HepG2 (cell line): ENCODE measurements at regions not wholly inside any gene's neighbourhood (a gene's known extent, or its start where the extent isn't known, plus 50 kb on each side); places are given as distances from the start of the nearest gene placed in this dataset.

Experiments used
- ATAC-seq: fragments of 200-7000 bp; cut with Tn5 transposase; 3 replicates; pipeline ENCODE4 v1.9.1; 2020; ENCODE audit warnings: mild to moderate bottlenecking, moderate library complexity
- BruUV-seq: library from RNA; stranded (reverse); fragments of 400-500 nt; replicated peaks from 2 replicates; lab custom pipeline; 2021; lab: Mats Ljungman, UMichigan
- CTCF ChIA-PET: fragments of 300-600 bp; formaldehyde crosslinking; extraction: SDS; loops from one replicate; lab custom pipeline; 2021; ENCODE audit warnings: low total read pairs, inconsistent platforms, low intra/inter-chr PET ratio; lab: Yijun Ruan, JAX
- POLR2A ChIA-PET: fragments of 350-600 bp; sonication (Branson Sonifier 250); formaldehyde crosslinking; loops from one replicate; lab custom pipeline; 2020; ENCODE audit warnings: antibody characterized with exemption, inconsistent platforms; lab: Yijun Ruan, JAX
- DNase-seq: peaks from one replicate; pipeline ENCODE4 v3.0.0-alpha.2; 2015; ENCODE audit warnings: low spot score
- FAIRE-seq: peaks from 3 replicates; lab custom pipeline; 2011; peaks lifted over from hg19 to GRCh38; lab: Jason Lieb, UNC
- H2AFZ ChIP-seq: one replicate; pipeline ENCODE4 v1.6.1; 2011; ENCODE audit warnings: low read length, inconsistent platforms
- H3K27ac ChIP-seq: fragments of 300-600 bp; 3 replicates; pipeline ENCODE4 v1.8.0; 2011; ENCODE audit warnings: mixed run types, mild to moderate bottlenecking, mixed read lengths, low read length, inconsistent platforms; ENCODE audit not compliant: insufficient read depth; ENCODE audit errors: extremely low read length
- H3K27me3 ChIP-seq, 2 experiments: fragments of 200-600 bp in 1 of 2; 2 replicates in 1 of 2; 3 replicates in 1 of 2; pipeline versions ENCODE4 v1.6.0 to v1.8.0; 2011; ENCODE audit warnings: low read length in 2 of 2, mild to moderate bottlenecking in 2 of 2, moderate library complexity in 2 of 2, inconsistent platforms in 1 of 2; ENCODE audit not compliant: insufficient read depth in 2 of 2, control insufficient read depth in 1 of 2
- H3K36me3 ChIP-seq, 2 experiments: fragments of 200-600 bp in 1 of 2; replicated peaks in 1 of 2; 2 replicates in 1 of 2; 3 replicates in 1 of 2; pipeline versions ENCODE4 v1.5.1 to v1.8.0; 2011; ENCODE audit warnings: low read length in 2 of 2, inconsistent platforms in 1 of 2; ENCODE audit not compliant: insufficient read depth in 2 of 2, control insufficient read depth in 1 of 2
- H3K4me1 ChIP-seq: 2 replicates; pipeline ENCODE4 v1.5.1; 2012; ENCODE audit warnings: low read length, inconsistent platforms; ENCODE audit not compliant: insufficient read depth
- H3K4me2 ChIP-seq: 2 replicates; pipeline ENCODE4 v1.6.0; 2011; ENCODE audit warnings: low read depth, low read length, inconsistent platforms
- H3K4me3 ChIP-seq, 3 experiments: fragments of 200-600 bp in 1 of 3; sonication (generic), shearing (Covaris generic) in 1 of 3; replicated peaks in 1 of 3; 2 replicates each; pipeline ENCODE4 v1.5.1; 2011 to 2016; ENCODE audit warnings: low read length in 3 of 3, inconsistent platforms in 2 of 3, low read depth in 2 of 3, mild to moderate bottlenecking in 2 of 3, control low read depth in 1 of 3, mixed read lengths in 1 of 3; ENCODE audit not compliant: insufficient read depth in 1 of 3
- H3K79me2 ChIP-seq: one replicate; pipeline ENCODE4 v1.6.1; 2011; ENCODE audit warnings: low read length, inconsistent platforms; ENCODE audit not compliant: insufficient read depth
- H3K9ac ChIP-seq: 2 replicates; pipeline ENCODE4 v1.6.0; 2011; ENCODE audit warnings: mild to moderate bottlenecking, low read depth, low read length, inconsistent platforms; ENCODE audit not compliant: insufficient read depth
- H3K9me3 ChIP-seq: 2 replicates; pipeline ENCODE4 v1.5.1; 2012; ENCODE audit warnings: mild to moderate bottlenecking, low read length
- H4K20me1 ChIP-seq: 2 replicates; pipeline ENCODE4 v1.6.0; 2011; ENCODE audit warnings: inconsistent platforms, mild to moderate bottlenecking, low read length, moderate library complexity; ENCODE audit not compliant: insufficient read depth
- GTF3A ChIP-seq: sonication (generic); formaldehyde crosslinking; conservative IDR thresholded peaks from 2 replicates; pipeline ENCODE4 v1.4.0; 2020; ENCODE audit warnings: mild to moderate bottlenecking, missing genetic modification reagents
- JARID2 ChIP-seq: sonication (generic); formaldehyde crosslinking; IDR thresholded peaks from 2 replicates; pipeline ENCODE4 v1.8.1; 2023; ENCODE audit warnings: missing genetic modification reagents, inconsistent platforms; ENCODE audit not compliant: insufficient replicate concordance
- KDM5B ChIP-seq: sonication (generic); formaldehyde crosslinking; IDR thresholded peaks from 2 replicates; pipeline ENCODE4 v1.4.0; 2020; ENCODE audit warnings: missing genetic modification reagents, mild to moderate bottlenecking, borderline replicate concordance
- MATR3 ChIP-seq: sonication (generic); formaldehyde crosslinking; IDR thresholded peaks from 2 replicates; pipeline ENCODE4 v1.4.0; 2020; ENCODE audit warnings: missing genetic modification reagents
- NFATC3 ChIP-seq: sonication (generic); formaldehyde crosslinking; IDR thresholded peaks from 2 replicates; pipeline ENCODE4 v1.5.1; 2020; ENCODE audit warnings: mild to moderate bottlenecking, missing genetic modification reagents
- RFXAP ChIP-seq: sonication (generic); formaldehyde crosslinking; IDR thresholded peaks from 2 replicates; pipeline ENCODE4 v1.4.0; 2020; ENCODE audit warnings: missing genetic modification reagents, borderline replicate concordance
- ZFP36L1 ChIP-seq: sonication (generic); formaldehyde crosslinking; IDR thresholded peaks from 2 replicates; pipeline ENCODE4 v1.8.0; 2022; ENCODE audit warnings: mild to moderate bottlenecking, missing genetic modification reagents, moderate library complexity
- ZNF546 ChIP-seq: sonication (generic); formaldehyde crosslinking; conservative IDR thresholded peaks from 2 replicates; pipeline ENCODE4 v1.8.1; 2023; ENCODE audit warnings: mild to moderate bottlenecking, missing genetic modification reagents
- WGBS: methylation state at CpG from one replicate; pipeline ENCODE4 v1.1.6; 2017; ENCODE audit warnings: low lambda C conversion rate; 5-methylcytosine and 5-hydroxymethylcytosine counted together
- in situ Hi-C: cut with HindIII; loops from 2 replicates; pipeline ENCODE4 v1.10.0; 2017; ENCODE audit warnings: low pct_unique_long_range_greater_than_20kb; ENCODE audit not compliant: extremely low pct_ligation_motif_present
- intact Hi-C: fragments of 100-400 bp; cut with micrococcal nuclease; formaldehyde crosslinking; loops from one replicate; pipeline ENCODE4 v1.10.0; 2022; ENCODE audit not compliant: unreplicated experiment
- TF ChIP-seq, protein P1 (sequence below): sonication (generic); formaldehyde crosslinking; IDR thresholded peaks from 2 replicates; pipeline ENCODE4 v1.5.0; 2020; ENCODE audit warnings: mild to moderate bottlenecking, missing genetic modification reagents
- TF ChIP-seq, protein P2 (sequence below): IDR thresholded peaks from 2 replicates; pipeline ENCODE4 v1.6.1; 2016; ENCODE audit warnings: missing genetic modification reagents, missing compliant biosample characterization
- TF ChIP-seq, protein P3 (sequence below): sonication (generic); formaldehyde crosslinking; IDR thresholded peaks from 2 replicates; pipeline ENCODE4 v1.4.0; 2020; ENCODE audit warnings: mild to moderate bottlenecking, missing genetic modification reagents
- TF ChIP-seq, protein P4 (sequence below): sonication (generic); formaldehyde crosslinking; IDR thresholded peaks from 2 replicates; pipeline ENCODE4 v1.8.0; 2022; ENCODE audit warnings: missing genetic modification reagents, low read depth, mild to moderate bottlenecking, borderline replicate concordance

DNA sequence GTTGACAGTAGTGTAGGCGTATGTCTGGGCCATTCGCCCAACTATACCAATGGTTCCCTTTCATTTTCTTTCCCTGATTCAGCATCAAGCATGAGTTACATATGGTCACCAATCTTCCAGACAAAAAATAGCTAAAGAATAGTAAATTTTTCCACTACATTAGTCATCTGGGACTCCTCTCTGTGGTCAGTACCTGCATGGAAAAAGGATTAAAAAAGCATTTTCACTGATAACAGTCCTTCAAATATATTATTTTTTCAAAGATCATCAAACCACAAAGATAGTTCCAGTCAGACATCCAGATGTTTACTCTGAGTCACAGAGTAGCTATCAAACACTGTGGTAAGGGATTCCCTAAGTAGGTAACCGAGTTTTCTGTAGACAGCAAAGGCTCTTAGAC, 302.6 kb upstream of the SEMA3D start (continued):
- TF ChIP-seq, protein P1, sequence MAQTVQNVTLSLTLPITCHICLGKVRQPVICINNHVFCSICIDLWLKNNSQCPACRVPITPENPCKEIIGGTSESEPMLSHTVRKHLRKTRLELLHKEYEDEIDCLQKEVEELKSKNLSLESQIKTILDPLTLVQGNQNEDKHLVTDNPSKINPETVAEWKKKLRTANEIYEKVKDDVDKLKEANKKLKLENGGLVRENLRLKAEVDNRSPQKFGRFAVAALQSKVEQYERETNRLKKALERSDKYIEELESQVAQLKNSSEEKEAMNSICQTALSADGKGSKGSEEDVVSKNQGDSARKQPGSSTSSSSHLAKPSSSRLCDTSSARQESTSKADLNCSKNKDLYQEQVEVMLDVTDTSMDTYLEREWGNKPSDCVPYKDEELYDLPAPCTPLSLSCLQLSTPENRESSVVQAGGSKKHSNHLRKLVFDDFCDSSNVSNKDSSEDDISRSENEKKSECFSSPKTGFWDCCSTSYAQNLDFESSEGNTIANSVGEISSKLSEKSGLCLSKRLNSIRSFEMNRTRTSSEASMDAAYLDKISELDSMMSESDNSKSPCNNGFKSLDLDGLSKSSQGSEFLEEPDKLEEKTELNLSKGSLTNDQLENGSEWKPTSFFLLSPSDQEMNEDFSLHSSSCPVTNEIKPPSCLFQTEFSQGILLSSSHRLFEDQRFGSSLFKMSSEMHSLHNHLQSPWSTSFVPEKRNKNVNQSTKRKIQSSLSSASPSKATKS (CRISPR knock-in tag): no peak
- TF ChIP-seq, protein P2, sequence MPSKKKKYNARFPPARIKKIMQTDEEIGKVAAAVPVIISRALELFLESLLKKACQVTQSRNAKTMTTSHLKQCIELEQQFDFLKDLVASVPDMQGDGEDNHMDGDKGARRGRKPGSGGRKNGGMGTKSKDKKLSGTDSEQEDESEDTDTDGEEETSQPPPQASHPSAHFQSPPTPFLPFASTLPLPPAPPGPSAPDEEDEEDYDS (CRISPR knock-in tag): no peak
- TF ChIP-seq KDM5B (CRISPR knock-in tag) (no peak), ZFP36L1 (CRISPR knock-in tag) (no peak), NFATC3 (CRISPR knock-in tag) (no peak), ZNF546 (no peak), JARID2 (CRISPR knock-in tag) (no peak), RFXAP (CRISPR knock-in tag) (no peak)

DNA sequence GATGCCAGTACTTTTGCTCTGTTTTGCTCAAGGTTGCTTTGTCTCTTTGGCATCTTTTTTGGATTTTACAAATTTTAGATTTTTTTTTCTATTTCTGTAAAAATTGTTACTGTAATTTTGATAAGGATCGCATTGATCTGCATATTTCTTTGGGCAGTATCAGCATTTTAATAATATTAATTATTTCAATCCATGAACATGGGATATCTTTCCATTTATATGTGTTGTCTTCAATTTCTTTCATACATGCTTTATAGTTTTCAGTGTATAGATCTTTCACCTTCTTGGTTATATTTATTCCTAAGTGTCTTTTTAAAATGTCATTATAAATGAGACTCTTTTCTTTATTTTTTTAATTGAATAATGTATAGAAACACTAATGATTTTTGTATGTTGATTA, 301.6 kb upstream of the SEMA3D start:
- no peak for ATAC-seq
- in situ Hi-C loops: no loop called here
- Histone ChIP-seq H3K79me2 (no peaks in the 10 kb centered on the region), H3K9me3 (no peaks in the 10 kb centered on the region), H3K4me2 (no peak overlapping the region)
- CTCF ChIA-PET: no interaction called here
- no peak for TF ChIP-seq GTF3A (CRISPR knock-in tag)
- TF ChIP-seq, protein P3, sequence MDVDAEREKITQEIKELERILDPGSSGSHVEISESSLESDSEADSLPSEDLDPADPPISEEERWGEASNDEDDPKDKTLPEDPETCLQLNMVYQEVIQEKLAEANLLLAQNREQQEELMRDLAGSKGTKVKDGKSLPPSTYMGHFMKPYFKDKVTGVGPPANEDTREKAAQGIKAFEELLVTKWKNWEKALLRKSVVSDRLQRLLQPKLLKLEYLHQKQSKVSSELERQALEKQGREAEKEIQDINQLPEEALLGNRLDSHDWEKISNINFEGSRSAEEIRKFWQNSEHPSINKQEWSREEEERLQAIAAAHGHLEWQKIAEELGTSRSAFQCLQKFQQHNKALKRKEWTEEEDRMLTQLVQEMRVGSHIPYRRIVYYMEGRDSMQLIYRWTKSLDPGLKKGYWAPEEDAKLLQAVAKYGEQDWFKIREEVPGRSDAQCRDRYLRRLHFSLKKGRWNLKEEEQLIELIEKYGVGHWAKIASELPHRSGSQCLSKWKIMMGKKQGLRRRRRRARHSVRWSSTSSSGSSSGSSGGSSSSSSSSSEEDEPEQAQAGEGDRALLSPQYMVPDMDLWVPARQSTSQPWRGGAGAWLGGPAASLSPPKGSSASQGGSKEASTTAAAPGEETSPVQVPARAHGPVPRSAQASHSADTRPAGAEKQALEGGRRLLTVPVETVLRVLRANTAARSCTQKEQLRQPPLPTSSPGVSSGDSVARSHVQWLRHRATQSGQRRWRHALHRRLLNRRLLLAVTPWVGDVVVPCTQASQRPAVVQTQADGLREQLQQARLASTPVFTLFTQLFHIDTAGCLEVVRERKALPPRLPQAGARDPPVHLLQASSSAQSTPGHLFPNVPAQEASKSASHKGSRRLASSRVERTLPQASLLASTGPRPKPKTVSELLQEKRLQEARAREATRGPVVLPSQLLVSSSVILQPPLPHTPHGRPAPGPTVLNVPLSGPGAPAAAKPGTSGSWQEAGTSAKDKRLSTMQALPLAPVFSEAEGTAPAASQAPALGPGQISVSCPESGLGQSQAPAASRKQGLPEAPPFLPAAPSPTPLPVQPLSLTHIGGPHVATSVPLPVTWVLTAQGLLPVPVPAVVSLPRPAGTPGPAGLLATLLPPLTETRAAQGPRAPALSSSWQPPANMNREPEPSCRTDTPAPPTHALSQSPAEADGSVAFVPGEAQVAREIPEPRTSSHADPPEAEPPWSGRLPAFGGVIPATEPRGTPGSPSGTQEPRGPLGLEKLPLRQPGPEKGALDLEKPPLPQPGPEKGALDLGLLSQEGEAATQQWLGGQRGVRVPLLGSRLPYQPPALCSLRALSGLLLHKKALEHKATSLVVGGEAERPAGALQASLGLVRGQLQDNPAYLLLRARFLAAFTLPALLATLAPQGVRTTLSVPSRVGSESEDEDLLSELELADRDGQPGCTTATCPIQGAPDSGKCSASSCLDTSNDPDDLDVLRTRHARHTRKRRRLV: no peak
- no peak for TF ChIP-seq MATR3
- TF ChIP-seq, protein P4, sequence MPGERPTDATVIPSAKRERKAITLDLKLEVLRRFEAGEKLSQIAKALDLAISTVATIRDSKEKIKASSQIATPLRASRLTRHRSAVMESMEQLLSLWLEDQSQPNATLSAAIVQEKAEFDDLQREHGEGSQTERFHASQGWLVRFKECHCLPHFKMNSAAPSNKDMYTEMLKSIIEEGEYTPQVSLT (CRISPR knock-in tag): no peak
- TF ChIP-seq, all 625 proteins: peak for 0
- DNase-seq (no peak), FAIRE-seq (no peak)
- Histone ChIP-seq H3K4me1 (no peaks in the 10 kb centered on the region), H2AFZ (no peak overlapping the region), H3K27me3 (no peaks in the 10 kb centered on the region), H3K4me3 (no peak overlapping the region), H3K9ac (no peak overlapping the region), H3K27ac (no peak overlapping the region), H4K20me1 (no peaks in the 10 kb centered on the region), H3K36me3 (no peaks in the 10 kb centered on the region)
- intact Hi-C loops: no loop called here
- BruUV-seq: no TSS peak
- POLR2A ChIA-PET: no interaction called here
- WGBS: 0% methylated on average over 1 of the region's 1 CpG
